Stimulated activated CD8-positive, alpha-beta memory T cell treated with anti-CD3 and anti-CD28 coated beads, Interleukin-7, amount 100 ng/mL, for 4 hours (primary cell): ENCODE measurements at regions not wholly inside any gene's neighbourhood (a gene's known extent, or its start where the extent isn't known, plus 50 kb on each side); places are given as distances from the start of the nearest gene placed in this dataset.

Source experiments
- DNase-seq, 2 donors: peaks; one replicate each; pipeline ENCODE4 v3.0.0-alpha.2; 2020; ENCODE audit warnings: low read depth in 2 of 2

- no peak for DNase-seq
Observed at GRCh38 chr18:24878289-24878688, 417.9 kb downstream of the HRH4 start.

DNA sequence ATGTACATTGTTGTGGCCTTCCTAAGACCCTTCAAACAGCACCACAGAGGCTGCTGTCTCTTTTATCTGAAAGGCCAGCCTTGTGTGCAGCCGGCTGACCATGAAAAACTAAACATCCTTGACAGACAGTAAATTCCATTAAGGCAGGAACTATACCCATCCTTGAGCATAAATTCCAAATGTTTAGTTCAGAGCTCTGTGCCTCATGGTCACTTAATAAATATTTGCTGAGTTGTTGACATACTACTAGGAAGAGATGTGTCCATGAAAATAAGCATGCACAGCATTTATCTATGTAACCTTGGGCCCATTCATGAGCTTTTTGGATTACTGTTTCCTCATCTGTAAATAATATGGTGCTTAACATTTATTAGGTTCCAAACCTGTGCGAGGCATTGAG, 424.8 kb downstream of the HRH4 start:
- DNase-seq, result no peak

DNA sequence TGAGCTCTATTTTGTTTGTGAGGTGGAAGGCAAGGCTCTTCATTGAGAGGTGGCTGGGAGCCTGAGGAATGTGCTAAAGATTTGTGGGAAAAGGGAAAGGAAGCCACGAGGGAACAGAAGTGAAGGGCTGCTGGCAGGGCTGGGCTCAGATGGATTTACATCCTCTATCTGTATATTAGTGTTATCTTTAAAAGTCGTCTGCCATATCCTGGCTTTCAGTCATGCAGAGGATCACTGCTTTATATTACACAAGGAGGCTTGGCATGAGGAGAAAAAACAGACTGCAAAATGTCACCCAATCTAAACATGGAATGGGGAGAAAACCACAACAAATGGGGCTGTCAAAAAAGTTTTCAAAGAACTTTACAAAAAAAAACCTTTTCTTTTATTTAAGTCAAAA, 434.4 kb downstream of the HRH4 start:
- DNase-seq, result no peak

- no peak for DNase-seq
Observed at GRCh38 chr18:24897461-24897860, 437.0 kb downstream of the HRH4 start.

GRCh38 chr18:24910221-24910620, 441.7 kb downstream of the ZNF521 start:
- no peak for DNase-seq

- DNase-seq, result no peak
Observed at GRCh38 chr18:24913507-24914170, 438.3 kb downstream of the ZNF521 start.

DNA sequence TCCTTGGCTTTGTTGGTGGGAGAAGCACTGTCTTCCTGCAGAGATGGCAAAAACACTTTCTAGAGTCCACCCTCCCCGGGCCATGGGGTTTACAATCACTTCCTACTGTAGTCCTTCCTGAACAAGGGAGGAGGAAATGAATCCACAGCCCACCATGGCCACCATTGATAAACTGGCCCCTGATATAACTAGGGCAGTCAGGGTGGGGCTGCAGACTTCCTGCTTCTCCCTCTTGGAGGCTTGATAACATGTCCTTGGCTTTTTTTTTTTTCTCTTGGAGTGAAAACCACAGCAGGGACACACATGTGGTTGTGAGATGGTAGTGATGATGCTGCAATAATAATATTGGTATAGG, 437.8 kb downstream of the ZNF521 start:
- no peak for DNase-seq

GRCh38 chr18:24914685-24915084, 437.3 kb downstream of the ZNF521 start:
- DNase-seq, result no peak

- DNase-seq, result no peak
Observed at GRCh38 chr18:24915547-24915946, 436.4 kb downstream of the ZNF521 start.

- DNase-seq, result no peak
Observed at GRCh38 chr18:24917767-24918166, 434.2 kb downstream of the ZNF521 start.

DNA sequence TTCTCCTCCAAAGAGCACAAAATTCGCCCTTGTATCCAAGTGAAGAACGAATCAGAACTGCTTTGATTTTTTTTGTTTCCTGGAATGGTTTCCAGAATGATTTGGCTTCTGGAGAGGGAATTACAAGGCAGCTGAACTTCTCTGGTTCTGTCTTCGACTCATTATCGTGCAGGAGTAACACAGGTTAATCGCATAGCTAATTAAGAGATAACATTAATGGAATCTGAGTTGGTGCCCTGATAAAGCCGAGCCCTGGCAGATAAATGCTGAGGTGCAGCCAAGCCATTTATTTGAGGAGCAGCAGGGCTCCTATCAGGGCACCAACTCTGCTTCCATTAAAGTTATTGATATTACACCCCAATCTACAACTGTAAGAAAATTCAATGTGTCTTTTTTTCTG, 433.7 kb downstream of the ZNF521 start:
- DNase-seq, result no peak

DNA sequence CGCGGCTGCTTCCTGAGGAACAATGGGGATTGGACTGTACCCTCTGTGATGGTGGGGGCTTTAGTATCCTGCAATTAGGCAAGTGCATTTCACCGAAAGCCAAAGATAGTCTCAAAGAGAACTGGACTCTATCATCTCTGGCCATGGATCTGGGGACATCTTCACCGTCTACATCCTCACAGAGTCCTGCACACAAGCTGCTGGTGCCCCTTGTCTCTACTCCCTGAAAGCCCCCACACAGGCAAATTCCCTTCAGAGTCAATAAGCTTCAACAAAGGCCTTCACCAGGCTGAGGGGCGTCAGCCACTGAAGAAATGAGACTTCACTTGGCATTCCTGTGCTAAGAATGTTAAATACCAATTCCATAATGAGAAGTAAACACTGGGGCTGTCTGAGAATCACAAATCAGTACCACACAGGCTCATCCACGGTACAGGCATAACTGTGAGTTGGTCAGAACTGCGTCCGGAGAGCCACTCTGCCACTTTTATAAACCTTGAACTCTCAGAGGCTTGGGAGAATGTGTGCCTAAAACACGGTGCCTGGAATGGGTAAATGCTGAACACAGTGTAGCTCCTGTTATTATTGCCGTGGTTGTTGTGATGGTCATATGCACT, 432.7 kb downstream of the ZNF521 start:
- DNase-seq, result no peak

GRCh38 chr18:24922491-24922890, 429.5 kb downstream of the ZNF521 start:
- no peak for DNase-seq

- no peak for DNase-seq
Observed at GRCh38 chr18:24923138-24923537, 428.8 kb downstream of the ZNF521 start.

DNA sequence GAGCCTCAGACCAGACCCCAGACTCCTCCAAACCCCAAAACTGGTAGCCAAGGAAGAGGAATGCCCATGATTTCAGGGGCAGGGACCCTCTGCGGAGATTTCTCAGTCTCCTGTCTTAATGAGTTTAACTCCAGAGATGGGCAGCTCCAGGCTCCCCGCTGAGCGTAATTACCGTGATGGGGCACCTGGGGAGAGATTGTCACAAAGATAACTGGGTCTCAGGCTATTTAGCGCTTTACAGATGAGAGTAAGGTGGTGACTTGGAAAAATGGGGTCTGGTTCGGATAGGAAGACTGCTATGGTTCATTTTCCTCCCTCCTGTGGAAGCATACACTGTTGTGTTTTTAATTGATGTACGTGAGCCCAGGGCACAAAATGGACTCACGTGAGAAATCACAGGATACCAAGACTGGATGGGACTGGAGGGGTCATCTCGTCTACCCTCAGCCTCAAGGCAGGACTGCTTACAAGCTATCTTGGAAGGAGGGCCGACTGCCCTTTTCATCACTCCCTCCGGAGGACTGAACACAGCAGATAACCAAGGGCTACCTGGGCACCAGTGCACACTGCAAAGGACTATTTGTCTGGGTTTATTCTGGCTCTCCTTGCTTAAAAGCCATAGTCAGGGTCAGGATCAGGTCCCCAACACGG, 427.8 kb downstream of the ZNF521 start:
- DNase-seq, result no peak

- DNase-seq, result no peak
Observed at GRCh38 chr18:24926649-24927048, 425.3 kb downstream of the ZNF521 start.

DNA sequence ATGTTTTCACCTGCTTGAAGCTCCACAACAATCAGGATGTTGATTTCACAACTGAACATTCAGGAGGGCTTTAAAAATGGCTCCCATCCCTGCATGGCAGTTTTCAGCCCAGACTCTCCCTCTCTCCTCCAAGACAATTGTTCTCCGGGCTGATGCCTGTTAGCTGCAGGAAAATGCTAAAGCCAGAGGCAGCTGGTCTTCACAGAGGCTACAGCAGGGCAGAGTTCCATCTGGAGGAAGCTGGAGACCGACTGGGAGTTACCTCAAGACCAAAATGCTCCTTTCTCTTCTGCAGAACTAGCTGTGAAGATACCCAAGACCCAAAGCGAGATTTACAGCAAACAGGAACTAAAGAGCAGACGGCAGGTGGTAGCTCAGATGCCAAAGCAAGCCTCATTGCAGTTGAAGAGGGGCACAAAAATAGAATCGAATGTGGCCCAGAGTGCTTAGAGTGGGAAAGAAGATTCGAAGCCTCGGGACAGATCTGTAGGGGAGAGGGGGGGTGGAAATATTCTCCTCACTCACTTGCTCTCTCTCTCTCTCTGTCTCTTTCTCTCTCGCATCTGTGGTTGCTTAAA, 423.6 kb downstream of the ZNF521 start:
- DNase-seq, result no peak

DNA sequence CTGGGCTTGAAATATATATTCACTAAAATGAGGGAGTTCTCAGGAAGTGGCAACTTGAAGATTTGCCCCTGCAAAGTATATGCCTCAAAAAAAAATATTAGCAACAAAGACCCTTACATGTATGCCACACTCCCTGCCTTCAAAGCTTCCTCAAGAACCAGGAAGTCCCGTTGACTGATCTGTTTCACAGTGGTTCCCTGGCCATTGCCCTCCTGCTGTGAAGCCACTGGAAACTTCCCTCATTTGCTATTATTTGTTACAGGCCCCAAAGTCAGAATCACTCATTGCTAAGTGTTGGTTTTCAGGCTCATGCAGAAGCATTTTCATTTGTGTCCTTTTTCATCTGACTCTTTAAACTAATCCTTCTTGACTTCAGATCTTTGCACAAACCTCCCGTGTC, 421.5 kb downstream of the ZNF521 start:
- DNase-seq, result no peak

DNA sequence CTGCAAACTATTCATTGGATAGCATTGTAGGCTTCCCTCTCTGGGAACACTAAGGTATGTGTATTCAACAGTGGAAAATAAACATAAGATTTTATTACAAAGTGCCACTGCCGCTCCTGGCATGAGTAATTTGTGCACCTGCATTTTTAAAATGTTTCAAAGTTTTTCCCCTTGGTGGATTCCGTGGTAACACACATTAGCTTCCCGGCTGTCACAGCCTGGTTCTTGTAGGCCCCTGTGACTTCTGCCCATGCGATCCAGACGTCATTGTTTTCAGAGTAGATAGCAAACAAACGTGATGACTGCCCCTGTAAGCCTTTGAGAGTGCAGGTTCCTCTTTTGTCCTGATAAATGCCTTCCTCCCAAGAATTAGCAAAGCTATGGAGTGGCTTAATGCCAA, 421.0 kb downstream of the ZNF521 start:
- no peak for DNase-seq

DNA sequence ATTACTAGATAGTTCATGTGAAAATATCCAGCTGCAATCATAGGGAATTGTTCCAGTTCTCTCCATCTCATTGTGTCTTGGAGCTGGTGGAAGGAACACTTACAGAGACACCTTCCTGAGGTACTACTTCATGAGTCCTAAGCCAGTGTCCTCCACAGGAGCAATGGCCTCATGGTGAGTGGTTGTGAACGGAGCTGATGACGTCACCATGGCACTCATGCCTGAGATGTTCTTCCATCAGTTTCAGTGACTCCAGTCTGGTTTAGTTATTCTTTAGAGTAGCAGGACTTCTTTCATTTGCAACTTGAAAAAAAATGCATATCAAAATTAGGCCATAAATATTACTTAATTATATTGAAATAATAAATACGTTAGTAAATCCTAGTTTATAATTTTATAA, 418.6 kb downstream of the ZNF521 start:
- DNase-seq, result no peak

DNA sequence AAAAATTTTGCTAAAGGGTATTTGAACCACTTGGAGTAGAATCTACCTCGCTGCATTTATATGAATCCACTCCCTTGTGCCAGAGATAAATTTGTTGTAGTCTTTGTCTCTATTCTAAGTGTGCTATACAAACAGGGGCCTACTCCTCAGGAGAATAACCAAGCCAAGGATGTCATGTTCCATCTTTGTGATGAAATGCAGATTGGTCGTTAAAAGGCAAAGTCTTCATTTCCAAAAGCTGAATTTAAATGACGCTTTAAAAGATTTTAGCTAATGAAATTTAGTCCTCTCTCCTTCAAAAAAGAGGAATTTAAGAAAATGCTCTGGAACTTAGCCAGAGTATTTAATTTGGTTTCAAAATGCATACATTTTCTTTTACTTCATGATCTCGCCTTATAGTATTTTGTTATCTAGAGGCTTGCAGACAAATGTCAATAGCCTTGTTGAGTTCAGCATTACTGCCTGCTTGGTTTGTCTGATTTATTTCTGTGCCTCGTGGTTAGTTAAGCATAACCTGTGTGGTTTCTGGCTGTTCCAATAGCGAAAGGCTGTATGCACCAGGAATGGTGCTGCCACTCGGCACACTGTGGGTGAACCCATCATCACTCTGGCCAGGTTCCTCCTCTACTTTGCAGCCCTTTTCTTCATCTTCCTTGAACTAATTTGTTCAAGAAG, 417.6 kb downstream of the ZNF521 start:
- DNase-seq, result no peak

GRCh38 chr18:24935008-24935407, 417.0 kb downstream of the ZNF521 start:
- DNase-seq, result no peak

DNA sequence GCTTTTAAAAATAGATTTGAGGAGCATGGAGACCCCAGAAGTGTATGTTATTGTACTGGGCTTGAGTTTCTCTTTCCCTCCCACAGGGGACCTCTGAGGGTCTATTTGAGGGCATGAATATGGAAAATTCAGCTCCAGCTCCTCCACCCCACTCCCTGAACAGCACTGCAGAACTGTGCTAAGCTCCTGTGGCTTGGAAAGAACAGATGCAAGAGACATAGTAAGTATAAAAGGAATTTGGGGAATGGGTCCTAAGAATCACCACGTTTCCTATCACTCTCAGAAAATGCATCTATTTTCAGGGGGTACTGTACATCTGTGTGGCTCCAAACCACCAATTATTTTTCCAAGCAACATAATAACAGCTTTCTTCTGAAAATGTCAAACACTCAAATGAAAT, 416.1 kb downstream of the ZNF521 start:
- no peak for DNase-seq
